ENCODE measurements at regions not wholly inside any gene's neighbourhood (a gene's known extent, or its start where the extent isn't known, plus 50 kb on each side); places are given as distances from the start of the nearest gene placed in this dataset.

GRCh38 chr12:131220331-131220685 is 266.6 kb downstream of the ADGRD1 start:
- no peak for ATAC-seq
- DNase-seq (ENCODE audit: extremely low read depth in 1 of 4, low spot score in 3 of 4), result no peak
- 75% methylated on average over 5 of the region's 6 CpGs for whole genome bisulfite sequencing (ENCODE audit: insufficient coverage, low coverage, missing lambda C conversion rate)
- peak overlapping the region in 1 of 2 experiments; percentile 71; a peak in 2 of 4 replicates for H3K9ac ChIP-seq (ENCODE audit: insufficient read depth in 1 of 2, low read depth in 2 of 2, low read length in 2 of 2)
- no peaks in the 10 kb centered on the region for H3K9me1 ChIP-seq (ENCODE audit: control insufficient read depth, insufficient read depth, low read length)
- H2AFZ ChIP-seq (ENCODE audit: low read depth, low read length), result no peak overlapping the region
- no peaks in the 10 kb centered on the region; a peak in 1 of 5 replicates for H3K27me3 ChIP-seq (ENCODE audit: control insufficient read depth in 2 of 2, insufficient read depth in 2 of 2, low read length in 2 of 2)
- in situ Hi-C loops (cut with MboI) (no loop called here), intact Hi-C loops (cut with micrococcal nuclease) (no loop called here)
- H4K20me1 ChIP-seq (replicated peaks; ENCODE audit: control insufficient read depth, insufficient read depth, low read length), result no peaks in the 10 kb centered on the region; the same call in 1 of the 2 replicates
- H3K4me3 ChIP-seq, result no peak overlapping the region
- CTCF ChIA-PET (ENCODE audit: low intra/inter-chr PET ratio), result no interaction called here
- no peak overlapping the region for H3K4me2 ChIP-seq (ENCODE audit: insufficient read depth, low read length)
- no peaks in the 10 kb centered on the region for H3K36me3 ChIP-seq (ENCODE audit: control insufficient read depth, insufficient read depth, low read length)
- TF ChIP-seq MAFG (tag; conservative IDR thresholded peaks at IDR 0.05) (peak; percentile 36; the same call in 1 of the 2 replicates), BCOR (IDR thresholded peaks at IDR 0.05) (peak; percentile 30; the same call in 1 of the 2 replicates), C11orf30 (IDR thresholded peaks at IDR 0.05; ENCODE audit: low read depth) (peak; percentile 44), MYC (IDR thresholded peaks at IDR 0.05; ENCODE audit: low read depth, low read length) (no peak), MYC (CRISPR knock-in tag; IDR thresholded peaks at IDR 0.05; ENCODE audit: borderline replicate concordance, low read depth) (no peak)
- H3K27ac ChIP-seq (ENCODE audit: extremely low read depth, low read depth, low read length), result no peak overlapping the region
- H3K79me2 ChIP-seq (ENCODE audit: control insufficient read depth, insufficient read depth, low read length), result no peaks in the 10 kb centered on the region
- FAIRE-seq, result peak; percentile 48
- peaks cover 18 to 55% of the 10 kb centered on the region in 2 experiments for H3K4me1 ChIP-seq (replicated peaks in 1 of 2; ENCODE audit: control insufficient read depth in 2 of 2, insufficient read depth in 2 of 2, low read length in 2 of 2)
- POLR2A ChIA-PET, result interaction anchor here (0.9 kb wide), 1 partner anchor 9 kb away, joined by 4 read pairs; no protein-coding TSS in a partner anchor
- BruUV-seq (replicated peaks), result no TSS peak
- no peaks in the 10 kb centered on the region for H3K9me3 ChIP-seq (replicated peaks; ENCODE audit: control insufficient read depth, insufficient read depth, low read depth, low read length)

DNA sequence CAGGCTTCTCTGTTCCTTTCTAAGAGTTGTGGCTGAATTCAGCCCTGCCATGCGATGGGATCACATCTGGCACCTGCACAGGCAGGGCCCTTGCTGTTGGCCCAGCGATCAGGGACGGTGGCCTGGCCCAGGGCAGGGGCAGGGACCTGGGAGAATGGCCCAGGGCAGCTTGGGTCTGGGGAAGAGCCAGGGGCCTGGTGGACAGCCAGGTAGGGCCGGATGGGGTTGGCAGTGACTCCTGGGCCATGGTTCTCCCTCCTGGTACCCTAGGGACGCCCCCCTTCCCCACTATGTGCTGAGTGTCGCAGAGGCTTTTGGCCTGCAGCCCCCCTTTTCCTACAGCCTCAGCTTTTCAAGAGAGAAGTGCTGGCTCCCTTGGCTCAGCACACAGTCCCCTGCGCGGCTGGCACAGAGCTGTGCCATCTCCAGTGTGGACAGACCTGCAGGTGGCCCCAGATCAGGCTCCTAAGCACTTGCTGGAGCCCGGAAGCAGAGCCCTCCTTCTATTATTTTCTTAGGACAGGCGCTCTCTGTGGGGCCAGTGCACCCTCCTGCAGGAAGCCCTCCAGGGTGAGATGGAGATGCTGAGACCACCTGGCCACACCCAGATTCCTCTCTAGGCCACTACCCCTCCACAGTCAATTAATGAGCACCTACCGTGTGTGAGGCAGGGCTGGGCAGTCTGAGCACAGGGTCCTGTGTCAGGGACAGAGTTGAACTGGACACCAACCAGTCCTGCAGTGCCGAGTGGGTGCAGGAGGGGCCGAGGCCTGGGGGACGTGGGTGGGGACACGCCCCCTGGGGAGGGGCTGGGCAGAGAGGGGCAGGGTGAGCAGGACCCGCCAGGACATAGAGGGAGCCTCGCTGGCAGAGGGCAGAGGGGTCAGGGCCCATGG is 267.6 kb downstream of the ADGRD1 start:
- no peak for ATAC-seq
- in situ Hi-C loops (cut with MboI), result no loop called here
- no peak for DNase-seq (ENCODE audit: extremely low read depth in 1 of 4, low spot score in 3 of 4)
- no peaks in the 10 kb centered on the region for H3K79me2 ChIP-seq (ENCODE audit: control insufficient read depth, insufficient read depth, low read length)
- H3K9ac ChIP-seq (ENCODE audit: insufficient read depth in 1 of 2, low read depth in 2 of 2, low read length in 2 of 2), result no peak overlapping the region
- H2AFZ ChIP-seq (ENCODE audit: low read depth, low read length), result no peak overlapping the region
- no peaks in the 10 kb centered on the region for H3K9me3 ChIP-seq (replicated peaks; ENCODE audit: control insufficient read depth, insufficient read depth, low read depth, low read length)
- H3K4me3 ChIP-seq, result no peak overlapping the region
- WGBS (ENCODE audit: insufficient coverage, low coverage, missing lambda C conversion rate), result 67% methylated on average over 10 of the region's 17 CpGs
- H4K20me1 ChIP-seq (replicated peaks; ENCODE audit: control insufficient read depth, insufficient read depth, low read length), result no peaks in the 10 kb centered on the region; the same call in 1 of the 2 replicates
- intact Hi-C loops (cut with micrococcal nuclease), result no loop called here
- ChIA-PET CTCF (ENCODE audit: low intra/inter-chr PET ratio) (no interaction called here), POLR2A (interaction anchor here (0.7 kb wide), 1 partner anchor 9 kb away, joined by 3 read pairs; no protein-coding TSS in a partner anchor)
- H3K27me3 ChIP-seq (ENCODE audit: control insufficient read depth in 2 of 2, insufficient read depth in 2 of 2, low read length in 2 of 2), result no peaks in the 10 kb centered on the region; a peak in 1 of 5 replicates
- no peaks in the 10 kb centered on the region for H3K9me1 ChIP-seq (ENCODE audit: control insufficient read depth, insufficient read depth, low read length)
- no peak overlapping the region for H3K27ac ChIP-seq (ENCODE audit: extremely low read depth, low read depth, low read length)
- FAIRE-seq, result no peak
- H3K4me1 ChIP-seq (replicated peaks in 1 of 2; ENCODE audit: control insufficient read depth in 2 of 2, insufficient read depth in 2 of 2, low read length in 2 of 2), result peaks cover 18 to 58% of the 10 kb centered on the region in 2 experiments
- H3K4me2 ChIP-seq (ENCODE audit: insufficient read depth, low read length), result no peak overlapping the region
- no TSS peak for BruUV-seq (replicated peaks)
- no peaks in the 10 kb centered on the region for H3K36me3 ChIP-seq (ENCODE audit: control insufficient read depth, insufficient read depth, low read length)
- no peak for TF ChIP-seq LCOR (CRISPR knock-in tag; IDR thresholded peaks at IDR 0.05)
- no peak for TF ChIP-seq ZBTB26 (CRISPR knock-in tag; IDR thresholded peaks at IDR 0.05)
- TF ChIP-seq ARID2 (IDR thresholded peaks at IDR 0.05), result no peak
- TF ChIP-seq, protein P1, sequence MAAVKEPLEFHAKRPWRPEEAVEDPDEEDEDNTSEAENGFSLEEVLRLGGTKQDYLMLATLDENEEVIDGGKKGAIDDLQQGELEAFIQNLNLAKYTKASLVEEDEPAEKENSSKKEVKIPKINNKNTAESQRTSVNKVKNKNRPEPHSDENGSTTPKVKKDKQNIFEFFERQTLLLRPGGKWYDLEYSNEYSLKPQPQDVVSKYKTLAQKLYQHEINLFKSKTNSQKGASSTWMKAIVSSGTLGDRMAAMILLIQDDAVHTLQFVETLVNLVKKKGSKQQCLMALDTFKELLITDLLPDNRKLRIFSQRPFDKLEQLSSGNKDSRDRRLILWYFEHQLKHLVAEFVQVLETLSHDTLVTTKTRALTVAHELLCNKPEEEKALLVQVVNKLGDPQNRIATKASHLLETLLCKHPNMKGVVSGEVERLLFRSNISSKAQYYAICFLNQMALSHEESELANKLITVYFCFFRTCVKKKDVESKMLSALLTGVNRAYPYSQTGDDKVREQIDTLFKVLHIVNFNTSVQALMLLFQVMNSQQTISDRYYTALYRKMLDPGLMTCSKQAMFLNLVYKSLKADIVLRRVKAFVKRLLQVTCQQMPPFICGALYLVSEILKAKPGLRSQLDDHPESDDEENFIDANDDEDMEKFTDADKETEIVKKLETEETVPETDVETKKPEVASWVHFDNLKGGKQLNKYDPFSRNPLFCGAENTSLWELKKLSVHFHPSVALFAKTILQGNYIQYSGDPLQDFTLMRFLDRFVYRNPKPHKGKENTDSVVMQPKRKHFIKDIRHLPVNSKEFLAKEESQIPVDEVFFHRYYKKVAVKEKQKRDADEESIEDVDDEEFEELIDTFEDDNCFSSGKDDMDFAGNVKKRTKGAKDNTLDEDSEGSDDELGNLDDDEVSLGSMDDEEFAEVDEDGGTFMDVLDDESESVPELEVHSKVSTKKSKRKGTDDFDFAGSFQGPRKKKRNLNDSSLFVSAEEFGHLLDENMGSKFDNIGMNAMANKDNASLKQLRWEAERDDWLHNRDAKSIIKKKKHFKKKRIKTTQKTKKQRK (IDR thresholded peaks at IDR 0.05; ENCODE audit: borderline replicate concordance, low read depth, low read length), result no peak
- no peak for TF ChIP-seq CBX8 (IDR thresholded peaks at IDR 0.05; ENCODE audit: borderline replicate concordance, extremely low read depth, low read depth, low read length, poor library complexity, severe bottlenecking)
